HG03175 (cell line): ENCODE measurements at regions not wholly inside any gene's neighbourhood (a gene's known extent, or its start where the extent isn't known, plus 50 kb on each side); places are given as distances from the start of the nearest gene placed in this dataset.
"Not testable (repeated sequence)": the region's sequence is repeated elsewhere in the genome, so short reads cannot be mapped to it uniquely, and the experiment has no call there.

Experiments used
- ATAC-seq: cut with Tn5 transposase; IDR thresholded peaks from one replicate; pipeline ENCODE4 v1.9.1; 2021; ENCODE audit warnings: mild to moderate bottlenecking, moderate library complexity; ENCODE audit not compliant: unreplicated experiment

DNA sequence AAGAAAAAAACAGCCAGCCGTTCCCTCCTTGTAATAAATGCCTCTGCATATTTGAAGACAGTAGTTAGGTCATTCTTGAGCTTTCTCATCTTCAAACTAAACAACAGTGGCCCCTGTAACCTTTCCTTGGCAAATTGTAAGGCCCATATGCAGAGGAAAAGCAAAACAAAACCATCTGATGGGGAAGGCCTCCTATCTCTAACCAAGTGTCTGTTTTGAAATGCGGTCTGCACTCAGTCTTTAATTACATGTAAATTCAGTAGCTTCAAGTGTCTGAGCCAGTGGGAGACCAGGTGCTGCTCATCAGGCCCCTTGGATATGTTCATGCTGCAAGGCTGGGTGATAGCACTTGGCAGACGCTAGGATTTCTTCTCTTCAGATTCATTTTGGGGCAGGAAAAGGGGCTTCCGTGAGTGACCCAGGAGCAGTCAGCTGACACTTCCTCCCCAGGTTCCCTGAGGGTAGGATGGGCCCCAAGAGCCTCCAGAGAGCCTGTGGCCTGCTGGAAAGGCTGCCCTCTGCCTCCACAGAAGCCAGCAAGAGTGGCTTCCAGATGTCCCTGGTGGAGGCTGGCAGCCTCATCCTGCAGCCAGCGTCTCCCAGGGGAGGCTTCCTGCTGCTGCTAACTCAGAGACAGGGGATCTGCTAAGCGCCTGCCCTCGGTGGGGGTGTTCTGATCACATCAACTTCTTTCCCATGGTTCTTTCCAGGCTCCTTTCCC, 60.2 kb upstream of the PLGLB2 start:
- ATAC-seq: not testable (repeated sequence)

GRCh38 chr2:87691899-87692592, 55.8 kb upstream of the PLGLB2 start:
- ATAC-seq: not testable (repeated sequence)

DNA sequence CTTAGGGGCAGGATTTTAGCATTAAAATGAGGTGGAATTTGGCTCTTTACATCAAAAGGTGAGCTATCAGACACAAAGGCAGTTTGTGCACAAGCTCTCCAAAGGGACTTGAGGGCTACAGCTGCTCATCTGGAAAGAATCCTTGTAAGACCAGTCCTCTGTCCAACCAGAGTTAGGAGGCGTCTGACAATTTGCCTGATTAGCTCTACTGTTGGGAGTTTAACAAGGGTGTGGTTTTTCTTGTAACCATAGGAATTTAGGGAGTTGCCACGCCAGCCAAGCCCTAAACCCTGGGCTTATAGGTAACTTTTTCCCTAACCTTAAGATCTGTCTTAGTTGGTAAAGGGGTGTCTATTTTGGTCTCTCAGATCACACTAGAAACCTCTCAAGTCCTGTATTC, 55.0 kb upstream of the PLGLB2 start:
- ATAC-seq: not testable (repeated sequence)

DNA sequence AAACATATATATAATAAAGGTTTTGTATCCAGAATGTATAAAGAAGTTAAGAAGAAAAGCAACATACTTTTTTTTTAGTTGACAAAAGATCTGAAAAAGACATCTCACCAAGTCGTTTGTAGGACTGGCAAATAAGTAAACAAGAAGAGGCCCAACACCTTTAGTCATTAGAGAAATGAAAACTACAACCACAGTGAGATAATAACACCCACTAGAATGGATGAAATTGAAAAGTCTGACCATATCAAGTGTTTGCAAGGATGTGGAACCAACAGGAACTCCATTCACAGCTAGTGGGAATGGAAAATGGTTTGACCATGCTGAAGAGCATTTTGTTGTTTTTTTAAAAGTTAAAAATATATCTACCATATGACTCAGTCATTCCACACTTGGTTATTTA, 54.0 kb upstream of the PLGLB2 start:
- ATAC-seq: not testable (repeated sequence)

DNA sequence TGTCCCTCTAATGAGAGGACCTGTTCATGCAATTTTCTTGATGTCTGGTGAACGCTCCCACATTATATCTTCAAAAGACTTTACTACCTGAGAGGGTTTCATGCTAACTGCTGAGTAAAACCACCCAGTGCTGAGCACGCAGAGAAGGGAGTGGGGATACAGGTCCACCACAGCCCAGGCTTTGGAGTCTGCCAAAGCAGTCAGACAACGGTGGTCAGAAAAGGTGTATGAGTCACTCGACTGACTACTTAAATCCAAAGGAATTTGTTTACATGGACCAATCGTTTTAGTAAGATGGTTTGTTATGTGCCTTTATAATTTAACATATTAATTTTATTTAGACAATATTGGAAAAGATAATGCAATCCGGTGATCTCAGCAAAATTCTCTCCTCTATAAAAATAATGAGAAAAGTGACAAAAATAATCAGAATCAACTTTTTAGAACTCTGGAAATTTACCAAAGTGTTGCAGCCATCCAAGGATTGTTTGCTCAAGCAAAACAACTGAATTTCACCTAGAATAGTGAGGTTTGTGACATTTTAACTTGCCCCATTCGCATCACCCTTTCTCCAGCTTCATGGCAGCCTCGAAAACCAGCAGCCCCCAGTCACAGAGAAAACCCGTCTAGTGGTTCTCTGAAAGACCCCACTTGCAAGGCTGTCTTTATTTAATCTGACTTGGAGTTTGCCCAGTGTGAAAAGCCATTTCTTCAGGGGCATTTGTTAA, 52.1 kb upstream of the PLGLB2 start:
- not testable (repeated sequence) for ATAC-seq
